ENCODE measurements at regions not wholly inside any gene's neighbourhood (a gene's known extent, or its start where the extent isn't known, plus 50 kb on each side); places are given as distances from the start of the nearest gene placed in this dataset.

DNA sequence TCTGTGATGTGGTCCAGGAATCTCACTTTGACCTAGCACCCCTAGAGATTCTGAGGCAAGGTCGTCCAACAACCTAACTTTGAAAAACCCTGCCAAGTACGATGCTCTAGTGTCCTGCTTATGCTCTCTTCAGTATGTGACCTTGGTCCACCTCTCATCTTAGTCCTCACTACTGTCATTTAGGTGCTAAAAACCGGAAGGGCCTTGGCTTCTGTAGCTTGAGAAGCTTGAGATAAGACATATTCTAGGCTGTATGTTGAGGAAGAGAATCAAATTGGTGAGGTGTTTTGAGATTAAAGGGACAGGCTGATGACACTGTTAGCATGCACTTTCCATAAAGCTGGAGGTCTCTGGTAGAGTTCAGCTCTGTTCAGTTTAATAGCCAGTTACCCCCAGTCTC lies 57.0 kb upstream of the MTPN start:
- DNase-seq (ENCODE audit: low read depth) = no peak

DNA sequence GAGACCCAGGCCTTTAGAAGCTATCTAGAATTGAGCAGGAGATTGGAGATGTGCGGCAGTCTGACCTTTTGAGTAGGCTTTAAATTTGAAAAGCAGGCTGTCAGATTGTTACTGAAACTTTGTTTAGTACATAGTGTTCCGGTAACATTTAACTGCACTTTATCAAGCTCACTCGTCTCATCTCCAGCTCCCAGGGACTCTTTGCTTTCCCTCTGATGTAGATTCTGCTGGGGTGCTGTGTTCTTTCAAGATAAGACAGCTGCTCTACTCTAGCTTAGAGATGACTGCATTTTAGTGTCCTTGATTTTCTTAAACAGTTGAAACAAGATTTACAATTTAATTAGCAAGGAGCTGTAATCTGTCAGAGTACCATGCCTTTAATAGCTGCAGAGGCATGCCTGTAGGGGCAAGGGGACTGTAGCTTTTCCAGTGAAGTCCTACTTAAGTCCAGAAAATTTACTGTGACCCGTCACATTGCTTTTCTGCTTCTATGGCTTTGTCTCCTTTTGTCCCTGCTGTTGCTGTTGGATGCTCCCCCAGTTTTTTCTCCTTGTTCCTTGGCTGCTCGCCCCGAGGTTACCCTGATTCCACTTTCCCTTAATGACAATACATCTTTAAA lies 56.4 kb upstream of the MTPN start:
- no peak for DNase-seq (ENCODE audit: low read depth)

DNA sequence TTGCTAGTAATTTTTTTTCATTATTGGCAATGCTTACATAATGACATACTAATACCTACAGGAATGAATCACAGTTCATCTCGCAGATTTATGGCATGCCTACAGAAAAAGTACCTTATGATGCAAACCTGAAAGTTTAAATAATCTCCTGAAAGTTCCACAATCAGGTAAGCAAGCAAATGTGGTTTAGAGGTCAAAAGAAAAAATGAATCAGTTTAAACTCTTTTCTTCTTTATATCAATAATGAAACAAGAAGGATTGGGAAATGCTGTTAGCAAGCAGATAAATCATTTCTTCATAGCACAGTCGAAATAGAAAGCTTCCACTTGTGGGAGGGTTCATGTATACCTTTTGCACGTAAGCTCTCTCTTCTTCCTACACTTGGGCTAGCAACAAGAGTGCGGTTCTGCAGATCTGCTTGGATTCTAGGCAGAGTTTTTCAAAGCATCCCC lies 53.7 kb upstream of the MTPN start:
- DNase-seq (ENCODE audit: low read depth) = no peak

DNA sequence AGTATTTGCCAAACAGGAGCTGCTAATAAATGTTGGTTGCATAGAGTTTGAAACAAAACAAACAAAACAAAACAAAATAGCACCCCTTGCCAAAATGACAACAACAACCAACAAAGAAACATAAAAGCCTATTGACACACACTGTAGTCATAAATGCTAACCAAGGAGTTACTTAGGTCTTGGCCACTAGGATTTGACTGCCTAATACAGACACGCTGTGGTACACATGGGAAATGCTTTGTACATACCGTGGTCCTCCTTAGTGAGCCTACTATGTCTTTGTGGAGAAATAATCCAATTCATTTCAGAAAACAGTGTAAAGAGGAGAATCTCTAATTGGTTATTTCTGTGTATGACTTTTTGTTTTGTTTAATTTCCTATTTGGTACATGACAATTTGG lies 53.2 kb upstream of the MTPN start:
- DNase-seq (ENCODE audit: low read depth) = no peak

DNA sequence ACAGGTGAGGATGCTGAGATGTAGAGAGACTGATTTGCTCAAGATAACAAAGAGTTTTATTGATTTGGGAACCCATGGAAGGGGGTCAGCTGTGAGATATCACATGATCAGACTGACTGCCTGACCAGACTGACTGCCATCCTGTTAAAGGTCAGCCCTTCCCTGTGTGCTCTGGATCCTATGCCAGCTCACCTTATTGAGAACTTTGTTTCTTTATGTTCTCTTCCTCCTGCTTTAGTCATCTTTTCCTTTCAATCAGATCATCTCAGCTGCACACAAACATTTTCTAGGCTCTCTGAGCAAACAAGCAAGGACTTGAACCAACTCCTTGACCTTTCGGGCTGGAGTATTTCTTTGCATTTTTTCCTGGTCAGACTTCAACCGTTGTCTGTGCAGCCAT lies 50.0 kb upstream of the MTPN start:
- no peak for DNase-seq (ENCODE audit: low read depth)

Measured in activated T-cell treated with anti-CD3 and anti-CD28 coated beads for 24 hours (primary cell).